ENCODE measurements at regions not wholly inside any gene's neighbourhood (a gene's known extent, or its start where the extent isn't known, plus 50 kb on each side); places are given as distances from the start of the nearest gene placed in this dataset.
"Not testable (repeated sequence)": the region's sequence is repeated elsewhere in the genome, so short reads cannot be mapped to it uniquely, and the experiment has no call there.

DNA sequence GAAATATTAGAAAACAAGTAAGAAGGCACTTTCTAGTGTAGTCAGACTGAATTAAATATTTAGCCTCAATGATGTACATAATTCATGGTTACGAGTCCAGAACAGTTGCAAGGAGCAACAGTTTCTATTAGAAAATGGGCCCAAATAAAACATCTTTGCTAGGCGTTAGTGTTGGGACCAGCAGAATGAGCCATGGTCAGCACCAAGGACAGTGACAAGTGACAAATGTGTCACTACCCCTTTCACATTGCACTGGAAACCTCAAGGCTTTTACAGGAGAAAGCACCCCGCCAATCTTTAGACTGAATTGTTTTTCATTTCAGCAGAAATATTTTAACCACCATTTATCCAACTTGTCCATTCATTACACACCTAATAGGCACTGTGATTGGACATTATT lies 301.3 kb upstream of the ADCY2 start:
- Histone ChIP-seq H3K27ac (no peak overlapping the region), H3K4me1 (replicated peaks) (no peaks in the 10 kb centered on the region), H3K4me3 (no peak overlapping the region), H3K27me3 (replicated peaks) (no peaks in the 10 kb centered on the region), H3K9me3 (replicated peaks) (no peaks in the 10 kb centered on the region; the same call in 1 of the 2 replicates), H3K36me3 (no peaks in the 10 kb centered on the region)
- DNase-seq (ENCODE audit: low read depth in 1 of 2, low spot score in 2 of 2), result no peak

DNA sequence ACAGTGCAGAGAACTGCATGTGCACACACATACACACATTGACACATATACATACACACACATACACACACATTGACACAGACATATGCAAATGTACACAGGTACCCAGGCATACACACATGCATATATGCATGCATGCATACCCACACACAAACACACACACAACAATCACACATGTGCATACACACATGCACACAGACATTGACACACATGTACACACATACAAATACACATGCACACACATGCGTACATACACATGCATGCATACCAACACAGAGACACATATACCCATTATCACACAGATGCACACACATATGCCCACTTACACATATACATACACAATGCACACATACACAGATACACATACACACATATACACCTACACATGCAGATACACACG lies 299.6 kb upstream of the ADCY2 start:
- H3K4me1 ChIP-seq (replicated peaks), result no peaks in the 10 kb centered on the region
- H3K4me3 ChIP-seq, result no peak overlapping the region
- H3K27ac ChIP-seq, result no peak overlapping the region
- no peaks in the 10 kb centered on the region for H3K27me3 ChIP-seq (replicated peaks)
- H3K36me3 ChIP-seq, result no peaks in the 10 kb centered on the region
- no peak for DNase-seq (ENCODE audit: low read depth in 1 of 2, low spot score in 2 of 2)
- no peaks in the 10 kb centered on the region; the same call in 1 of the 2 replicates for H3K9me3 ChIP-seq (replicated peaks)

DNA sequence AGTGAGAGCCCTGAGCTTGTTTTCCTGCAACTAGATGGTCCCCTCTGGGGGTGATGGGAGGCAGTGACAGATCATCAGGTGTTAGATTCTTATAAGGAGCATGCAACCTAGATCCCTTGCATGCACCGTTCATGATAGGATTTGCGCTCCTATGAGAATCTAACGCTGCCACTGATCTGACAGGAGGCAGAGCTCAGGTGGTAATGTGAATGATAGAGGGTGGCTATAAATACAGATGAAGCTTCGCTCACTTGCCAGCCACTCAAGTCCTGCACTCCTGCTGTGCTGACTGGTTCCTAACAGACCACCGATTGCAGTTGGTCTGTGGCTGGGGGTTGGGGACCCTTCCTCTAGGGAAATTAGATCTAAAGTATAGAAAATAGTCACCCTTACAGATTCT lies 290.6 kb upstream of the ADCY2 start:
- Histone ChIP-seq H3K27ac (no peak overlapping the region), H3K9me3 (replicated peaks) (no peaks in the 10 kb centered on the region), H3K36me3 (no peaks in the 10 kb centered on the region), H3K4me1 (replicated peaks) (no peaks in the 10 kb centered on the region), H3K4me3 (no peak overlapping the region), H3K27me3 (replicated peaks) (no peaks in the 10 kb centered on the region)
- no peak for DNase-seq (ENCODE audit: low read depth in 1 of 2, low spot score in 2 of 2)

DNA sequence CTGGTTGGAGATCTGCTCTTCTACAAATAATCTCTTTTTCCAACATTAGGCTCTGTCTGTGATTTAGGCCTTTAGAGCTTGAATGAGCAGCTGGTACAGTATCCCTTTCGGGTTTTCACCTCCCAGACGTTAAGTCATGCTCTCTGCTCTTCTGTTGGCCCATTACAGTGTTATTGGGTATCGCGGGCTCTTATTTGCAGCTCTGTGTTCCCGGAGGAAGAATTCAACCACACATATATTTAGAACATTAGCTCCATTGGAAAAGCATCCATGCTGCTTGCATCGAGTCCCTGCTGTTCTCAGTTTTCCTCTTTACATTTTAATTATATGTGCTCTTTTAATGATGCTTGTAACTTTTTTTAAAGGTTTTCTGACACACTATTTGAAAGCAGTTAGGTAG lies 278.0 kb upstream of the ADCY2 start:
- Histone ChIP-seq H3K9me3 (replicated peaks) (no peaks in the 10 kb centered on the region), H3K36me3 (no peaks in the 10 kb centered on the region), H3K4me1 (replicated peaks) (no peaks in the 10 kb centered on the region), H3K27me3 (replicated peaks) (no peaks in the 10 kb centered on the region), H3K27ac (no peak overlapping the region), H3K4me3 (no peak overlapping the region)
- no peak for DNase-seq (ENCODE audit: low read depth in 1 of 2, low spot score in 2 of 2)

DNA sequence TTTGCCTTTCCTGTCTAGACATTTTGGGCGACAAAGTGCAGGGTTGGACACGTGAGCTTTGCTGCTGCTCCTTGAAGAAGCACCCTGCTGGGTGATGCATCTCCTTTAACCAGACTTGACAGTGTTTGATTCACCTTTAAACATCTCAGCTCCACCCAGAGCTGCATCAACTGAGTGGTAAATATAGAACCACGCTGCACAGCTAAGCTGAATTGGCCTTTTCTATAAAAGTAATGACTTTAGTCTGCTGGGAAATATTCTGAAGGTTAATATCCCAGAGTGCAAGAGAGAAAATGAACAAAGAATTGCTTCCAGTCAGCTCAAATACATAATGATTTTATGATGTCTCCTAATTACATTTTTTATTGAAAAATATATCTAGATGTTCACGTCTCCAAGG lies 264.3 kb upstream of the ADCY2 start:
- Histone ChIP-seq H3K4me3 (no peak overlapping the region), H3K36me3 (no peaks in the 10 kb centered on the region), H3K4me1 (replicated peaks) (no peaks in the 10 kb centered on the region), H3K9me3 (replicated peaks) (0 out of 2 replicates have a peak, but pooled peaks cover 6% of the 10 kb centered on the region), H3K27ac (no peak overlapping the region), H3K27me3 (replicated peaks) (no peaks in the 10 kb centered on the region)
- no peak for DNase-seq (ENCODE audit: low read depth in 1 of 2, low spot score in 2 of 2)

DNA sequence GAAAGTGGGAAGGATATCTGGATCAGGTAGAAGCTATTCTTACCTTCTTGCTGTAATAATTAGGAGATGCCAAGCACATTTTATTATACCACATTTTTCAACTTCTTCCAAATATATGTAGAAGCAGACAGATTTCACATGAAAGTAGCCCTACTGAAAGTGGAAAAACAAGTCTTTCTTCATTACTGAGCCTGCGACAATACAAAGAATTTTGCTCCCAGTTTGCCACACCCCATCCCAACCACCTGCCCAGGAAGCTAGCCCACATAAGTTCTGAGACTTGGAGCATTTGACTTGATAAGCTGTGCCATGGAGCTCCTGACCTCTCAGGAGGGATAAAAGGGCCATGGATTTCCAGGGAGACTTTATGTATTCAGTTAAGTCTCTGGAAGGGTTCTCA lies 249.1 kb upstream of the ADCY2 start:
- no peaks in the 10 kb centered on the region for H3K36me3 ChIP-seq
- H3K9me3 ChIP-seq (replicated peaks), result no peaks in the 10 kb centered on the region; the same call in 1 of the 2 replicates
- H3K4me3 ChIP-seq, result no peak overlapping the region
- H3K27me3 ChIP-seq (replicated peaks), result no peaks in the 10 kb centered on the region
- H3K27ac ChIP-seq, result no peak overlapping the region
- H3K4me1 ChIP-seq (replicated peaks), result no peaks in the 10 kb centered on the region
- no peak for DNase-seq (ENCODE audit: low read depth in 1 of 2, low spot score in 2 of 2)

DNA sequence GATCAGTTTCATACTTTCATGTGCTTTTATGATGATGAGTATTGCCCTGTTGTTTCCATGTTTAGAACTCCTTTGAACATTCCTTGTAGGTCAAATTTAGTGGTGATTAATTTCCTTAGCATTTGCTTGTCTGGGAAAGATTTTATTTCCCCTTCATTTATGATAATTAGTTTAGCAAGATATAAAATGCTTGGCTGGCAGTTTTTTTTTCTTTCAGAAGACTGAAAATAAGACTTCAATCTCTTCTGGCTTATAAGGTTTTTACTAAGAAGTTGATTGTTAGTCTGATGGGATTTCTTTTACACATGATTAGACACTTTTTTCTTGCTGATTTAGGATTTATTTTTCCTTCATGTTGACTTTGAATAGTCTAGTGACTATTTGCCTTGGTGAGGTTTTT lies 238.9 kb upstream of the ADCY2 start:
- H3K4me1 ChIP-seq (replicated peaks), result no peaks in the 10 kb centered on the region
- no peak overlapping the region for H3K27ac ChIP-seq
- no peak overlapping the region for H3K4me3 ChIP-seq
- H3K27me3 ChIP-seq (replicated peaks), result no peaks in the 10 kb centered on the region
- peaks cover 8% of the 10 kb centered on the region; the same call in 1 of the 2 replicates for H3K9me3 ChIP-seq (replicated peaks)
- no peak for DNase-seq (ENCODE audit: low read depth in 1 of 2, low spot score in 2 of 2)
- H3K36me3 ChIP-seq, result no peaks in the 10 kb centered on the region

DNA sequence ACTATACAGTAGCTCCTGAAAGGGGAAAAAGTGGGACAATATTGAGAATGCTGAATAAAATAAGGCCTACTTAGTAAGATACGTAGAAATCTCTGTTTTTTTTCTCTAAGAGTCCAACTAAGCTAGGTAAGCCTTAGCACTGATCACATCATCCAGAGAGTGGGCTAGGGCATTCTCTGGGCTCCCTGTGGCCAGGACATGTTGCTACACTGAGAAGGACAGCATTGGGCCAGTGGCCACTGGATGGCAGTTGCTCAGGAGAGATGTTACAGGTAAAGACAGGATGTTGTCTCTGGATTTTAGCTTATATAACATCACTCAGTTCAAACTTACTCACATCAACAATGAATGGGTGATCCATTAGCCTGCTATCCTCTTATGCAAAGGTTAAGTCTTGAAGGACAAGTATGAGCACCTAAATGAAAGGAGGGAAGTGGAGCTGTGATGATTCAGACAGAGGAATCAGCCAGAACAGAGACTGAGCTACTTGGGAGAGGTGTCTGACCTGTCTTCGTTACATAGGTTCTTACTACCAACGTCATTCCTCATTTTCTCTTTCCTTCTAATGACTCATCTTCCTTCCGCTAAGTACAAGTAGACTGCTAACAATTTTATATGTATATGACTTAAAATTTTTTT lies 226.6 kb upstream of the ADCY2 start:
- Histone ChIP-seq H3K9me3 (replicated peaks) (0 out of 2 replicates have a peak, but pooled peaks cover 5% of the 10 kb centered on the region), H3K27ac (no peak overlapping the region), H3K4me1 (replicated peaks) (no peaks in the 10 kb centered on the region), H3K4me3 (no peak overlapping the region), H3K27me3 (replicated peaks) (no peaks in the 10 kb centered on the region), H3K36me3 (no peaks in the 10 kb centered on the region)
- DNase-seq (ENCODE audit: low read depth in 1 of 2, low spot score in 2 of 2), result no peak

DNA sequence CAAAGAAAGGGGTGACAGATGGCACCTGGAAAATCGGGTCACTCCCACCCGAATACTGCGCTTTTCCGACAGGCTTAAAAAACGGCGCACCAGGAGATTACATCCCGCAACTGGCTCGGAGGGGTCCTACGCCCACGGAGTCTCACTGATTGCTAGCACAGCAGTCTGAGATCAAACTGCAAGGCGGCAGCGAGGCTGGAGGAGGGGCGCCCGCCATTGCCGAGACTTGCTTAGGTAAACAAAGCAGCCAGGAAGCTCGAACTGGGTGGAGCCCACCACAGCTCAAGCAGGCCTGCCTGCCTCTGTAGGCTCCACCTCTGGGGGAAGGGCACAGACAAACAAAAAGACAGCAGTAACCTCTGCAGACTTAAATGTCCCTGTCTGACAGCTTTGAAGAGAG lies 225.2 kb upstream of the ADCY2 start:
- not testable (repeated sequence) for H3K4me3 ChIP-seq; DNase-seq (ENCODE audit: low read depth in 1 of 2, low spot score in 2 of 2); H3K4me1 ChIP-seq (replicated peaks); H3K9me3 ChIP-seq (replicated peaks); H3K36me3 ChIP-seq; H3K27ac ChIP-seq; H3K27me3 ChIP-seq (replicated peaks)

DNA sequence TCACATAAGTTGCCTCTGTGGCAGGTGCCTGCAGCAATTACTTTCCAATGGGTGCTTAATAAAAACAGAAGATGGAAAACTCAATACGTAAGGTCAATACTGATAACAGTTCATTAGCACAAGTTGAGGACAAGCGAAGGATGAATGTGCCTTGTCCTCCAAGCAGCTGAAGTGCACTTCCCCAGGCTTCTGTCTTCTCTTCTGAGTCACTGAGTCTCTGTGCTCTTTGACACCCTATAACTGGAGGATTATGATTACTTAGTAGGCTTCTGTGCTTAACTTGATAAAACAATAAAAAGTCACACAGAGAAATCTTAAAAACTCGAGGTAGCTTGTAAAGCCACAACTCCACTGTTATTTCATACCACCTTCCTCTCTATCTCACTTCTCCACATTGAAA lies 216.6 kb upstream of the ADCY2 start:
- H3K27ac ChIP-seq, result no peak overlapping the region
- H3K27me3 ChIP-seq (replicated peaks), result no peaks in the 10 kb centered on the region
- no peaks in the 10 kb centered on the region for H3K36me3 ChIP-seq
- no peak overlapping the region for H3K4me3 ChIP-seq
- no peaks in the 10 kb centered on the region for H3K4me1 ChIP-seq (replicated peaks)
- DNase-seq (ENCODE audit: low read depth in 1 of 2, low spot score in 2 of 2), result no peak
- 0 out of 2 replicates have a peak, but pooled peaks cover 3% of the 10 kb centered on the region for H3K9me3 ChIP-seq (replicated peaks)

DNA sequence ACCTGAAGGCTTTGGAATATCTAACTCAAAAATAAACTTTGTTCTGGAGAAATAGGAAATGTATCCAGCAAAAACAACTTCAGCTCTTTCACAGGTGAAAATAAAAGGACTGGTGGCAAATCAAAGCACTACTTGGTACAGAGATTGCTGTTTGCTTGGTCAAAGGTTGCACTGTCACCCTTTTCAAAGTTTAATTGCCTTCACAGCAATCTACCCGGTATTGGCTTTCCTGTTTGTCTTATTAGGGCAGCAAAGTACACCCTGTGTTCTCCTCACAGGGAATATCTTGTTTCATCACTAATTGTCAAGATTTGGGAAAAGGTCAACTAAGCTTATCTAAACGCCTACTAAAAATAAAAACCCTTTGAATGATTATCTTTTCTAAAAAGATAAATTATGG lies 214.1 kb upstream of the ADCY2 start:
- Histone ChIP-seq H3K36me3 (no peaks in the 10 kb centered on the region), H3K4me1 (replicated peaks) (no peaks in the 10 kb centered on the region), H3K4me3 (no peak overlapping the region), H3K27me3 (replicated peaks) (no peaks in the 10 kb centered on the region), H3K9me3 (replicated peaks) (0 out of 2 replicates have a peak, but pooled peaks cover 3% of the 10 kb centered on the region), H3K27ac (no peak overlapping the region)
- DNase-seq (ENCODE audit: low read depth in 1 of 2, low spot score in 2 of 2), result no peak

DNA sequence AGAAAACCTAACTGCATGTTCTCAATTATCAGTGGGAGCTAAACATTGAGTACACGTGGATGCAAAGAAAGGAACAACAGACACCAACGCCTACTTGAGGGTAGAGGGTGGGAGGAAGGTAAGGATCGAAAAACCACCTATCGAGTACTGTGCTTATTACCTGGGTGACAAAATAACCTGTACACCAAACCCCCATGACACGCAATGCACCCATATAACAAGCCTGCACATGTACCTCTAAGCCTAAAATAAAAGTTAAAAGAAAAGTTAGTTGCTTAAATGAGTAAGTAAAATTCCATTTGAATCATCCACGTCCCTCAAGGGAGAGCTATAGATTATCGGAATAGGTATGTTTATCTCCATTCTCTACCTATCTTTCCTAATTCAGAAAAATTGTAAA lies 210.2 kb upstream of the ADCY2 start:
- no peak overlapping the region for H3K4me3 ChIP-seq
- no peak overlapping the region for H3K27ac ChIP-seq
- H3K27me3 ChIP-seq (replicated peaks), result no peaks in the 10 kb centered on the region
- no peaks in the 10 kb centered on the region for H3K36me3 ChIP-seq
- 0 out of 2 replicates have a peak, but pooled peaks cover 3% of the 10 kb centered on the region for H3K9me3 ChIP-seq (replicated peaks)
- no peak for DNase-seq (ENCODE audit: low read depth in 1 of 2, low spot score in 2 of 2)
- H3K4me1 ChIP-seq (replicated peaks), result no peaks in the 10 kb centered on the region

DNA sequence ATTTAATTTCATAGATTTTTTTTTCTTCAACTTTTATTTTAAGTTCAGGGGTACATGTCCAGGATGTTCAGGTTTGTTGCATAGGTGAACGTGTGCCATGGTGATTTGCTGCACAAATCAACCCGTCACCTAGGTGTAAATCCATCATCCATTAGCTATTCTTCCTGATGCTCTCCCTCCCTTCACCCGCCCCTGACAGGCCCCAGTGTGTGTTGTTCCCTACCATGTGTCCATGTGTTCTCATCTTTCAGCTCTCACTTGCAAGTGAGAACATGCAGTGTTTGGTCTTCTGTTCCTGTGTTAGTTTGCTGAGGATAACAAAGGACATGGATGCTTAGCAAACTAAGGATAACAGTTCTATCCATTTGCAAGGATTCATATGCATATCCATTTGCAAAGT lies 209.1 kb upstream of the ADCY2 start:
- Histone ChIP-seq H3K4me1 (replicated peaks) (no peaks in the 10 kb centered on the region), H3K27ac (no peak overlapping the region), H3K27me3 (replicated peaks) (no peaks in the 10 kb centered on the region), H3K9me3 (replicated peaks) (0 out of 2 replicates have a peak, but pooled peaks cover 3% of the 10 kb centered on the region), H3K36me3 (no peaks in the 10 kb centered on the region), H3K4me3 (no peak overlapping the region)
- no peak for DNase-seq (ENCODE audit: low read depth in 1 of 2, low spot score in 2 of 2)

DNA sequence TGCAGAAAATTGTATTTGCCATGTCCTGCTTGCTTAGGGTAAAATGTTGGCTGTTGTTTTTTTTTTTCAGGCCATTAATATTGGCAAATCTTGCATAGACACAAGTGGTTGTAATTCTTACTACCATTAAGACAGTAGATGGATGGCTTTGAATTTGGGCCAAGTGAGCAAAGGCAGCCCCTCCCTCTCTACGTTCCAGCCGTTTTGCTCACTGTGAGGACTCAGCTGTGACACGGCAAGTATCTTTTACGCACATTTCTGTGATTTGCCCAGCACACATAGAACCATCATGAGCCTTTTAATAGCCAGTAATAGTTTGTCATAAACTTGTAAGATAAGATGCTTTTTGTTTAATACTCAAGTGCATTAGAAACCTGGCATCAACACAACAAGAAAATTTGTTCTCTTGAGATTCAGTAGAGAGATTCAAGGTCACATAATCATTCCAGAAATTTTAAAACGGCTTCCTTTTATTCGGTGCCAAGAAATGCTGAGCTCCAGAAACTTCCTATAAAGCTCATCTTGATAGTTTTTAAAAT lies 205.2 kb upstream of the ADCY2 start:
- H3K4me3 ChIP-seq, result no peak overlapping the region
- no peak for DNase-seq (ENCODE audit: low read depth in 1 of 2, low spot score in 2 of 2)
- H3K27ac ChIP-seq, result no peak overlapping the region
- H3K36me3 ChIP-seq, result no peaks in the 10 kb centered on the region
- H3K4me1 ChIP-seq (replicated peaks), result no peaks in the 10 kb centered on the region
- H3K9me3 ChIP-seq (replicated peaks), result peaks cover 10% of the 10 kb centered on the region
- H3K27me3 ChIP-seq (replicated peaks), result no peaks in the 10 kb centered on the region

DNA sequence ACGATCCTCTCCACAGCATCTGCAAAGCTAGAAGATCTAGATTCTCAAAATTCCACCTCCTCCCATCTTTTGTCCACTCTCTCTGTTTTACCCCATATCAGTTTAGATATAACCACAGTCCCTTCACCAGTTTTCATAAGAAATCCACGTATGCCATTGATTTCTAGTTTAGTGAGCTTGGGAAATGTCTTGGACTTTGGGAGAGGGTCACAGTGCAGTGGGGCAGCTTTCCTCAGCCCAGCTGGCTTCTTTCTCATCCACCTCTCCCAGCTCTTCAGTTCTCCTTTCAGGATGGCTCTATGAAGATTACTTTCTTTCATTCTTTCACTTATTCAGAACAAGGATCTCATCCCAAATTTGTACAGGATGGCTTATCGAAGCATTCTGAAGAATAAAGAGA lies 203.9 kb upstream of the ADCY2 start:
- Histone ChIP-seq H3K27me3 (replicated peaks) (no peaks in the 10 kb centered on the region), H3K4me1 (replicated peaks) (no peaks in the 10 kb centered on the region), H3K9me3 (replicated peaks) (peaks cover 10% of the 10 kb centered on the region), H3K4me3 (no peak overlapping the region), H3K27ac (no peak overlapping the region), H3K36me3 (no peaks in the 10 kb centered on the region)
- no peak for DNase-seq (ENCODE audit: low read depth in 1 of 2, low spot score in 2 of 2)

Data from SJSA1 (cell line).